ENCODE measurements at regions not wholly inside any gene's neighbourhood (a gene's known extent, or its start where the extent isn't known, plus 50 kb on each side); places are given as distances from the start of the nearest gene placed in this dataset.
"Not testable (repeated sequence)": the region's sequence is repeated elsewhere in the genome, so short reads cannot be mapped to it uniquely, and the experiment has no call there.

GRCh38 chr2:87485455-87485854 is 262.4 kb upstream of the PLGLB2 start:
- H2BK15ac ChIP-seq (ENCODE audit: low read depth, poor library complexity, severe bottlenecking); H3K27ac ChIP-seq (ENCODE audit: low read length, poor library complexity, severe bottlenecking); H3K79me1 ChIP-seq (replicated peaks; ENCODE audit: low read length, poor library complexity, severe bottlenecking); H3K9me3 ChIP-seq (ENCODE audit: control insufficient read depth, low read length); H3K14ac ChIP-seq (ENCODE audit: low read length in 2 of 2); DNase-seq; H2AK5ac ChIP-seq (ENCODE audit: low read length, severe bottlenecking); H3K4me2 ChIP-seq (ENCODE audit: low read length, poor library complexity, severe bottlenecking); H2BK5ac ChIP-seq (ENCODE audit: low read depth, low read length, poor library complexity, severe bottlenecking); H2BK120ac ChIP-seq (ENCODE audit: low read depth, low read length); H3K36me3 ChIP-seq (ENCODE audit: control insufficient read depth in 1 of 2, insufficient read depth in 2 of 2, low read depth in 1 of 2, low read length in 2 of 2); H4K8ac ChIP-seq (ENCODE audit: low read length); H3K4me1 ChIP-seq (ENCODE audit: control insufficient read depth, insufficient read depth, low read depth, low read length); H2BK12ac ChIP-seq (ENCODE audit: low read length in 2 of 2); H3K27me3 ChIP-seq (ENCODE audit: control insufficient read depth in 1 of 2, insufficient read depth in 1 of 2, low read length in 2 of 2); H3K18ac ChIP-seq (ENCODE audit: low read depth in 1 of 2, low read length in 2 of 2); H3K4me3 ChIP-seq (ENCODE audit: insufficient read depth in 1 of 2, low read depth in 1 of 2, low read length in 2 of 2); H3K4ac ChIP-seq (ENCODE audit: low read depth in 1 of 2, low read length in 2 of 2); H3K23ac ChIP-seq (ENCODE audit: low read length in 2 of 2); H4K91ac ChIP-seq (ENCODE audit: low read length); H2AFZ ChIP-seq (ENCODE audit: low read depth, low read length): not testable (repeated sequence)
- peak overlapping the region; percentile 29 for H3K9ac ChIP-seq (ENCODE audit: low read length)
- 47% methylated on average over 2 of the region's 8 CpGs for WGBS

GRCh38 chr2:87485884-87486283 is 262.0 kb upstream of the PLGLB2 start:
- not testable (repeated sequence) for H3K36me3 ChIP-seq (ENCODE audit: control insufficient read depth in 1 of 2, insufficient read depth in 2 of 2, low read depth in 1 of 2, low read length in 2 of 2); H2AFZ ChIP-seq (ENCODE audit: low read depth, low read length); H2AK5ac ChIP-seq (ENCODE audit: low read length, severe bottlenecking); H3K4me2 ChIP-seq (ENCODE audit: low read length, poor library complexity, severe bottlenecking); H3K79me1 ChIP-seq (replicated peaks; ENCODE audit: low read length, poor library complexity, severe bottlenecking); H3K23ac ChIP-seq (ENCODE audit: low read length in 2 of 2); H4K91ac ChIP-seq (ENCODE audit: low read length); H2BK5ac ChIP-seq (ENCODE audit: low read depth, low read length, poor library complexity, severe bottlenecking); H2BK120ac ChIP-seq (ENCODE audit: low read depth, low read length); H4K8ac ChIP-seq (ENCODE audit: low read length); H3K18ac ChIP-seq (ENCODE audit: low read depth in 1 of 2, low read length in 2 of 2); H2BK12ac ChIP-seq (ENCODE audit: low read length in 2 of 2); H3K4me1 ChIP-seq (ENCODE audit: control insufficient read depth, insufficient read depth, low read depth, low read length); H3K27me3 ChIP-seq (ENCODE audit: control insufficient read depth in 1 of 2, insufficient read depth in 1 of 2, low read length in 2 of 2); H3K4ac ChIP-seq (ENCODE audit: low read depth in 1 of 2, low read length in 2 of 2); H3K27ac ChIP-seq (ENCODE audit: low read length, poor library complexity, severe bottlenecking); DNase-seq; H3K9me3 ChIP-seq (ENCODE audit: control insufficient read depth, low read length); H3K4me3 ChIP-seq (ENCODE audit: insufficient read depth in 1 of 2, low read depth in 1 of 2, low read length in 2 of 2); H2BK15ac ChIP-seq (ENCODE audit: low read depth, poor library complexity, severe bottlenecking); H3K14ac ChIP-seq (ENCODE audit: low read length in 2 of 2)
- no CpG with 5 or more reads among the region's 10 CpGs for WGBS
- peak overlapping the region; percentile 63 for H3K9ac ChIP-seq (ENCODE audit: low read length)

GRCh38 chr2:87486413-87486812 is 261.5 kb upstream of the PLGLB2 start:
- not testable (repeated sequence) for H3K36me3 ChIP-seq (ENCODE audit: control insufficient read depth in 1 of 2, insufficient read depth in 2 of 2, low read depth in 1 of 2, low read length in 2 of 2); H2BK5ac ChIP-seq (ENCODE audit: low read depth, low read length, poor library complexity, severe bottlenecking); H2AK5ac ChIP-seq (ENCODE audit: low read length, severe bottlenecking); H4K91ac ChIP-seq (ENCODE audit: low read length); DNase-seq; H3K23ac ChIP-seq (ENCODE audit: low read length in 2 of 2); H3K4me1 ChIP-seq (ENCODE audit: control insufficient read depth, insufficient read depth, low read depth, low read length); H2AFZ ChIP-seq (ENCODE audit: low read depth, low read length); H3K79me1 ChIP-seq (replicated peaks; ENCODE audit: low read length, poor library complexity, severe bottlenecking); H2BK15ac ChIP-seq (ENCODE audit: low read depth, poor library complexity, severe bottlenecking); H3K4me3 ChIP-seq (ENCODE audit: insufficient read depth in 1 of 2, low read depth in 1 of 2, low read length in 2 of 2); H4K8ac ChIP-seq (ENCODE audit: low read length); H2BK120ac ChIP-seq (ENCODE audit: low read depth, low read length); H3K4me2 ChIP-seq (ENCODE audit: low read length, poor library complexity, severe bottlenecking); H3K14ac ChIP-seq (ENCODE audit: low read length in 2 of 2); H3K27me3 ChIP-seq (ENCODE audit: control insufficient read depth in 1 of 2, insufficient read depth in 1 of 2, low read length in 2 of 2); H3K9me3 ChIP-seq (ENCODE audit: control insufficient read depth, low read length)
- no CpG with 5 or more reads among the region's 9 CpGs for WGBS
- Histone ChIP-seq H3K18ac (ENCODE audit: low read depth in 1 of 2, low read length in 2 of 2) (peak overlapping the region in 1 of 2 experiments; percentile 70), H3K4ac (ENCODE audit: low read depth in 1 of 2, low read length in 2 of 2) (peak overlapping the region in 1 of 2 experiments; percentile 41), H3K9ac (ENCODE audit: low read length) (peak overlapping the region; percentile 63), H2BK12ac (ENCODE audit: low read length in 2 of 2) (peak overlapping the region in 1 of 2 experiments; percentile 71), H3K27ac (ENCODE audit: low read length, poor library complexity, severe bottlenecking) (peak overlapping the region; percentile 59)

- H3K23ac ChIP-seq (ENCODE audit: low read length in 2 of 2); H4K8ac ChIP-seq (ENCODE audit: low read length); H3K36me3 ChIP-seq (ENCODE audit: control insufficient read depth in 1 of 2, insufficient read depth in 2 of 2, low read depth in 1 of 2, low read length in 2 of 2); H3K27ac ChIP-seq (ENCODE audit: low read length, poor library complexity, severe bottlenecking); H3K4me1 ChIP-seq (ENCODE audit: control insufficient read depth, insufficient read depth, low read depth, low read length); H3K27me3 ChIP-seq (ENCODE audit: control insufficient read depth in 1 of 2, insufficient read depth in 1 of 2, low read length in 2 of 2); H2BK15ac ChIP-seq (ENCODE audit: low read depth, poor library complexity, severe bottlenecking); H3K14ac ChIP-seq (ENCODE audit: low read length in 2 of 2); H3K79me1 ChIP-seq (replicated peaks; ENCODE audit: low read length, poor library complexity, severe bottlenecking); H3K4me2 ChIP-seq (ENCODE audit: low read length, poor library complexity, severe bottlenecking); H3K9ac ChIP-seq (ENCODE audit: low read length); H3K18ac ChIP-seq (ENCODE audit: low read depth in 1 of 2, low read length in 2 of 2); H3K9me3 ChIP-seq (ENCODE audit: control insufficient read depth, low read length); H3K4ac ChIP-seq (ENCODE audit: low read depth in 1 of 2, low read length in 2 of 2); H2BK120ac ChIP-seq (ENCODE audit: low read depth, low read length); H4K91ac ChIP-seq (ENCODE audit: low read length); H2BK12ac ChIP-seq (ENCODE audit: low read length in 2 of 2); H2AK5ac ChIP-seq (ENCODE audit: low read length, severe bottlenecking); DNase-seq; H3K4me3 ChIP-seq (ENCODE audit: insufficient read depth in 1 of 2, low read depth in 1 of 2, low read length in 2 of 2); H2AFZ ChIP-seq (ENCODE audit: low read depth, low read length); H2BK5ac ChIP-seq (ENCODE audit: low read depth, low read length, poor library complexity, severe bottlenecking): not testable (repeated sequence)
- WGBS, result no CpG with 5 or more reads among the region's 1 CpG
Measured at GRCh38 chr2:87488021-87488420, 259.9 kb upstream of the PLGLB2 start.

Measured in mesenchymal stem cell (in vitro differentiated cells and primary cell).